Liver (tissue), 8 donors: ENCODE measurements at regions not wholly inside any gene's neighbourhood (a gene's known extent, or its start where the extent isn't known, plus 50 kb on each side); places are given as distances from the start of the nearest gene placed in this dataset.

Experiments
- DNase-seq: peaks from one replicate; pipeline ENCODE4 v3.0.0-alpha.2; 2017; ENCODE audit warnings: low spot score
- H3K27ac ChIP-seq, 2 donors: one replicate each; pipeline ENCODE4 v1.7.0; 2013; ENCODE audit warnings: inconsistent platforms in 2 of 2, low read length in 2 of 2, control low read depth in 1 of 2, low read depth in 1 of 2, mild to moderate bottlenecking in 1 of 2
- H3K27me3 ChIP-seq, 4 donors: one replicate each; pipeline versions ENCODE4 v1.6.1 to v1.7.0; 2013; ENCODE audit warnings: low read length in 3 of 4, inconsistent platforms in 1 of 4, mild to moderate bottlenecking in 1 of 4, moderate library complexity in 1 of 4; ENCODE audit not compliant: control insufficient read depth in 4 of 4, insufficient read depth in 4 of 4
- H3K36me3 ChIP-seq, 4 donors: one replicate each; pipeline versions ENCODE4 v1.6.1 to v1.7.0; 2013; ENCODE audit warnings: low read length in 3 of 4, mild to moderate bottlenecking in 3 of 4, low read depth in 1 of 4, moderate library complexity in 1 of 4; ENCODE audit not compliant: control insufficient read depth in 4 of 4, insufficient read depth in 3 of 4
- H3K4me1 ChIP-seq, 4 donors: one replicate each; pipeline versions ENCODE4 v1.6.1 to v1.7.0; 2013; ENCODE audit warnings: low read length in 3 of 4, mild to moderate bottlenecking in 3 of 4, moderate library complexity in 1 of 4; ENCODE audit not compliant: control insufficient read depth in 4 of 4, insufficient read depth in 4 of 4
- H3K4me3 ChIP-seq, 3 donors: one replicate each; pipeline versions ENCODE4 v1.6.1 to v1.7.0; 2013; ENCODE audit warnings: low read length in 3 of 3, control low read depth in 1 of 3, low read depth in 1 of 3, mild to moderate bottlenecking in 1 of 3
- H3K9ac ChIP-seq, 2 donors: one replicate each; pipeline ENCODE4 v1.7.0; 2013; ENCODE audit warnings: low read length in 2 of 2, mild to moderate bottlenecking in 2 of 2, moderate library complexity in 2 of 2, control low read depth in 1 of 2, low read depth in 1 of 2
- H3K9me3 ChIP-seq, 4 donors: one replicate each; pipeline versions ENCODE4 v1.6.1 to v1.7.0; 2013; ENCODE audit warnings: low read length in 3 of 4; ENCODE audit not compliant: control insufficient read depth in 4 of 4
- EGR1 ChIP-seq, 2 donors: IDR thresholded peaks; 2 replicates each; pipeline ENCODE4 v1.6.1; 2016 to 2018; ENCODE audit warnings: antibody characterized with exemption in 2 of 2, low read depth in 2 of 2
- FOXA1 ChIP-seq: IDR thresholded peaks from 2 replicates; pipeline ENCODE4 v1.6.1; 2016; ENCODE audit warnings: antibody characterized with exemption
- GABPA ChIP-seq, 2 donors: IDR thresholded peaks in 1 of 2; conservative IDR thresholded peaks in 1 of 2; 2 replicates each; pipeline ENCODE4 v1.6.1; 2016; ENCODE audit warnings: antibody characterized with exemption in 2 of 2, mild to moderate bottlenecking in 1 of 2, moderate library complexity in 1 of 2
- JUND ChIP-seq, 2 donors: IDR thresholded peaks; 2 replicates each; pipeline ENCODE4 v1.6.1; 2016; ENCODE audit warnings: antibody characterized with exemption in 2 of 2
- MAX ChIP-seq: IDR thresholded peaks from 2 replicates; pipeline ENCODE4 v1.6.1; 2016; ENCODE audit warnings: antibody characterized with exemption
- NR2F2 ChIP-seq: IDR thresholded peaks from 2 replicates; pipeline ENCODE4 v1.6.1; 2016; ENCODE audit warnings: antibody characterized with exemption
- RXRA ChIP-seq, 2 donors: IDR thresholded peaks; 2 replicates each; pipeline ENCODE4 v1.6.1; 2017 to 2018; ENCODE audit warnings: antibody characterized with exemption in 2 of 2, mild to moderate bottlenecking in 1 of 2
- SP1 ChIP-seq: IDR thresholded peaks from 2 replicates; pipeline ENCODE4 v1.6.1; 2018; ENCODE audit warnings: antibody characterized with exemption, mild to moderate bottlenecking
- TAF1 ChIP-seq: conservative IDR thresholded peaks from 2 replicates; pipeline ENCODE4 v1.6.1; 2016; ENCODE audit warnings: antibody characterized with exemption, mild to moderate bottlenecking
- WGBS: extraction: QIAGEN DNeasy Blood & Tissue Kit; methylation state at CpG from one replicate; pipeline ENCODE4 v1.1.7; 2013; 5-methylcytosine and 5-hydroxymethylcytosine counted together
- TF ChIP-seq, protein P1 (sequence below): IDR thresholded peaks from 2 replicates; pipeline ENCODE4 v1.6.1; 2016; ENCODE audit warnings: antibody characterized with exemption, mild to moderate bottlenecking
- TF ChIP-seq, protein P2 (sequence below): fragments of 150-350 bp; IDR thresholded peaks from 2 replicates; pipeline ENCODE4 v1.5.1; 2017; ENCODE audit warnings: improper control_type of control experiment, low read depth, low read length; ENCODE audit not compliant: missing input control
- donor health status: healthy.
- donor health status: healthy.
- donor health status: healthy.
- donor health status: healthy.
- donor health status: healthy.

GRCh38 chr14:76280221-76280620, 95.7 kb upstream of the ESRRB start:
- no peaks in the 10 kb centered on the region for H3K36me3 ChIP-seq
- H3K4me3 ChIP-seq: no peak overlapping the region

GRCh38 chr14:76282581-76282980, 93.4 kb upstream of the ESRRB start:
- Histone ChIP-seq H3K4me1 (no peaks in the 10 kb centered on the region), H3K9ac (no peak overlapping the region), H3K9me3 (no peaks in the 10 kb centered on the region), H3K27me3 (no peaks in the 10 kb centered on the region), H3K36me3 (no peaks in the 10 kb centered on the region), H3K4me3 (no peak overlapping the region), H3K27ac (no peak overlapping the region)
- peak; percentile 12 for DNase-seq
- 61% methylated on average over 2 of the region's 2 CpGs for WGBS
- no peak for TF ChIP-seq JUND (IDR thresholded peaks at IDR 0.05)

More at GRCh38 chr14:76280221-76280620, 95.7 kb upstream of the ESRRB start:
- H3K27me3 ChIP-seq: no peaks in the 10 kb centered on the region
- 44% methylated on average over 3 of the region's 3 CpGs for WGBS
- no peaks in the 10 kb centered on the region for H3K9me3 ChIP-seq
- TF ChIP-seq GABPA (IDR thresholded peaks at IDR 0.05 in 1 of 2, conservative IDR thresholded peaks at IDR 0.05 in 1 of 2) (no peak), EGR1 (IDR thresholded peaks at IDR 0.05; ENCODE audit: low read depth in 2 of 2) (no peak), SP1 (no peak)
- TF ChIP-seq, protein P1, sequence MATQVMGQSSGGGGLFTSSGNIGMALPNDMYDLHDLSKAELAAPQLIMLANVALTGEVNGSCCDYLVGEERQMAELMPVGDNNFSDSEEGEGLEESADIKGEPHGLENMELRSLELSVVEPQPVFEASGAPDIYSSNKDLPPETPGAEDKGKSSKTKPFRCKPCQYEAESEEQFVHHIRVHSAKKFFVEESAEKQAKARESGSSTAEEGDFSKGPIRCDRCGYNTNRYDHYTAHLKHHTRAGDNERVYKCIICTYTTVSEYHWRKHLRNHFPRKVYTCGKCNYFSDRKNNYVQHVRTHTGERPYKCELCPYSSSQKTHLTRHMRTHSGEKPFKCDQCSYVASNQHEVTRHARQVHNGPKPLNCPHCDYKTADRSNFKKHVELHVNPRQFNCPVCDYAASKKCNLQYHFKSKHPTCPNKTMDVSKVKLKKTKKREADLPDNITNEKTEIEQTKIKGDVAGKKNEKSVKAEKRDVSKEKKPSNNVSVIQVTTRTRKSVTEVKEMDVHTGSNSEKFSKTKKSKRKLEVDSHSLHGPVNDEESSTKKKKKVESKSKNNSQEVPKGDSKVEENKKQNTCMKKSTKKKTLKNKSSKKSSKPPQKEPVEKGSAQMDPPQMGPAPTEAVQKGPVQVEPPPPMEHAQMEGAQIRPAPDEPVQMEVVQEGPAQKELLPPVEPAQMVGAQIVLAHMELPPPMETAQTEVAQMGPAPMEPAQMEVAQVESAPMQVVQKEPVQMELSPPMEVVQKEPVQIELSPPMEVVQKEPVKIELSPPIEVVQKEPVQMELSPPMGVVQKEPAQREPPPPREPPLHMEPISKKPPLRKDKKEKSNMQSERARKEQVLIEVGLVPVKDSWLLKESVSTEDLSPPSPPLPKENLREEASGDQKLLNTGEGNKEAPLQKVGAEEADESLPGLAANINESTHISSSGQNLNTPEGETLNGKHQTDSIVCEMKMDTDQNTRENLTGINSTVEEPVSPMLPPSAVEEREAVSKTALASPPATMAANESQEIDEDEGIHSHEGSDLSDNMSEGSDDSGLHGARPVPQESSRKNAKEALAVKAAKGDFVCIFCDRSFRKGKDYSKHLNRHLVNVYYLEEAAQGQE: no peak
- H3K27ac ChIP-seq: no peak overlapping the region
- H3K9ac ChIP-seq: no peak overlapping the region
- no peaks in the 10 kb centered on the region for H3K4me1 ChIP-seq
- DNase-seq: no peak

- no peak overlapping the region for H3K4me3 ChIP-seq
- 95% methylated on average over 1 of the region's 1 CpG for WGBS
- TF ChIP-seq FOXA1 (no peak), RXRA (IDR thresholded peaks at IDR 0.05) (no peak), NR2F2 (no peak), MAX (no peak), TAF1 (no peak)
- TF ChIP-seq, protein P2, sequence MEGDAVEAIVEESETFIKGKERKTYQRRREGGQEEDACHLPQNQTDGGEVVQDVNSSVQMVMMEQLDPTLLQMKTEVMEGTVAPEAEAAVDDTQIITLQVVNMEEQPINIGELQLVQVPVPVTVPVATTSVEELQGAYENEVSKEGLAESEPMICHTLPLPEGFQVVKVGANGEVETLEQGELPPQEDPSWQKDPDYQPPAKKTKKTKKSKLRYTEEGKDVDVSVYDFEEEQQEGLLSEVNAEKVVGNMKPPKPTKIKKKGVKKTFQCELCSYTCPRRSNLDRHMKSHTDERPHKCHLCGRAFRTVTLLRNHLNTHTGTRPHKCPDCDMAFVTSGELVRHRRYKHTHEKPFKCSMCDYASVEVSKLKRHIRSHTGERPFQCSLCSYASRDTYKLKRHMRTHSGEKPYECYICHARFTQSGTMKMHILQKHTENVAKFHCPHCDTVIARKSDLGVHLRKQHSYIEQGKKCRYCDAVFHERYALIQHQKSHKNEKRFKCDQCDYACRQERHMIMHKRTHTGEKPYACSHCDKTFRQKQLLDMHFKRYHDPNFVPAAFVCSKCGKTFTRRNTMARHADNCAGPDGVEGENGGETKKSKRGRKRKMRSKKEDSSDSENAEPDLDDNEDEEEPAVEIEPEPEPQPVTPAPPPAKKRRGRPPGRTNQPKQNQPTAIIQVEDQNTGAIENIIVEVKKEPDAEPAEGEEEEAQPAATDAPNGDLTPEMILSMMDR: no peak
- H3K9ac ChIP-seq: no peak overlapping the region
- H3K27me3 ChIP-seq: no peaks in the 10 kb centered on the region
- no peaks in the 10 kb centered on the region for H3K36me3 ChIP-seq
- H3K27ac ChIP-seq: no peak overlapping the region
- no peaks in the 10 kb centered on the region for H3K9me3 ChIP-seq
- no peak for DNase-seq
- no peaks in the 10 kb centered on the region for H3K4me1 ChIP-seq
Measured at GRCh38 chr14:76287063-76287462, 88.9 kb upstream of the ESRRB start.
